Thyroid gland (tissue), 4 donors: ENCODE measurements at regions not wholly inside any gene's neighbourhood (a gene's known extent, or its start where the extent isn't known, plus 50 kb on each side); places are given as distances from the start of the nearest gene placed in this dataset.
"Not testable (repeated sequence)": the region's sequence is repeated elsewhere in the genome, so short reads cannot be mapped to it uniquely, and the experiment has no call there.

Source experiments
- DNase-seq, 2 donors: peaks; one replicate each; pipeline ENCODE4 v3.0.0-alpha.2; 2019
- H3K27ac ChIP-seq, 3 donors: fragments of 200-600 bp; sonication (generic); 1 replicate in 2 of 3; 2 replicates in 1 of 3; pipeline ENCODE4 v1.5.1; 2016 to 2019; ENCODE audit warnings: mild to moderate bottlenecking in 1 of 3, moderate library complexity in 1 of 3
- H3K27me3 ChIP-seq: fragments of 200-600 bp; sonication (generic); one replicate; pipeline ENCODE4 v1.5.1; 2019
- H3K36me3 ChIP-seq, 2 donors: fragments of 200-600 bp; sonication (generic); one replicate each; pipeline ENCODE4 v1.5.1; 2016 to 2019
- H3K4me1 ChIP-seq, 2 donors: fragments of 200-600 bp; sonication (generic); one replicate each; pipeline ENCODE4 v1.5.1; 2017 to 2019
- H3K4me3 ChIP-seq, 3 donors: fragments of 200-600 bp; sonication (generic); replicated peaks in 1 of 3; 1 replicate in 2 of 3; 2 replicates in 1 of 3; pipeline ENCODE4 v1.5.1; 2016; ENCODE audit warnings: mild to moderate bottlenecking in 1 of 3
- H3K9me3 ChIP-seq: fragments of 200-600 bp; sonication (generic); one replicate; pipeline ENCODE4 v1.5.1; 2017
- CTCF ChIP-seq, 6 experiments: fragments of 200-600 bp in 3 of 6; fragments of 450-650 bp in 3 of 6; sonication (generic) in 3 of 6; IDR thresholded peaks; one replicate each; pipeline ENCODE4 v1.5.1; 2016 to 2019; ENCODE audit warnings: antibody characterized with exemption in 6 of 6, mild to moderate bottlenecking in 2 of 6, inconsistent platforms in 1 of 6, moderate library complexity in 1 of 6
- POLR2A ChIP-seq, 2 donors: fragments of 450-650 bp; IDR thresholded peaks; one replicate each; pipeline ENCODE4 v1.6.1; 2017; ENCODE audit warnings: antibody characterized with exemption in 2 of 2, mild to moderate bottlenecking in 2 of 2, moderate library complexity in 1 of 2
- WGBS, 2 donors: methylation state at CpG; one replicate each; pipeline ENCODE4 v1.1.5; 2017; 5-methylcytosine and 5-hydroxymethylcytosine counted together
- intact Hi-C: fragments of 100-400 bp; cut with DNase I; formaldehyde crosslinking; loops from one replicate; pipeline ENCODE4 v1.15.1; 2023

DNA sequence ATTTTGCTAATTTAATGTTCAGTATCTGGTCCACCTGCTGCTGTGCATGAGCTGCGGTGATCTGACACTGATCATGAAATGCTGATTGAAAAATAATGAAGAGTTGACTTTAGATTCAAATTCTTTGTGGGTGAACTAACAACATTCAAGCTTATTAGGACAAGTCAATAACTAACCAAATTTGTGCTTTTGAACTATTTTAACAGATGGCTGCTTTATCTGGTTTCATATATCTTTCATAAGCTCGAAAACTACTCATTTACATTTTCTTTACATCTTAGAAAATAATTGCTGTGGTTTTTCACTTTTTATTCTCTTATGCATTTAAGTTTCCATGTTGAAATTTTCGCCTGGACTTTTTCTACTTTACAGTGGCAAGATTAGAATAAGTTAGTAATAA lies 274.8 kb upstream of the CCNG1 start:
- no peak for TF ChIP-seq POLR2A (IDR thresholded peaks at IDR 0.05)
- TF ChIP-seq CTCF (IDR thresholded peaks at IDR 0.05), result no peak
- intact Hi-C loops, result no loop called here
- no peak overlapping the region for H3K27ac ChIP-seq
- no peaks in the 10 kb centered on the region for H3K4me1 ChIP-seq
- no peak for DNase-seq
- H3K9me3 ChIP-seq, result no peaks in the 10 kb centered on the region
- H3K4me3 ChIP-seq, result no peak overlapping the region
- no peaks in the 10 kb centered on the region for H3K27me3 ChIP-seq
- H3K36me3 ChIP-seq, result no peaks in the 10 kb centered on the region
- WGBS, 2 donors, result 71 to 73% methylated on average over 3 of the region's 3 CpGs

- H3K9me3 ChIP-seq, result no peaks in the 10 kb centered on the region
- no peaks in the 10 kb centered on the region for H3K36me3 ChIP-seq
- 77 to 82% methylated on average over 2 of the region's 2 CpGs for WGBS, 2 donors
- H3K4me1 ChIP-seq, result no peaks in the 10 kb centered on the region
- no peaks in the 10 kb centered on the region for H3K27me3 ChIP-seq
- no peak for TF ChIP-seq CTCF (IDR thresholded peaks at IDR 0.05)
- no peak for TF ChIP-seq POLR2A (IDR thresholded peaks at IDR 0.05)
- intact Hi-C loops, result no loop called here
- no peak for DNase-seq
- no peak overlapping the region for H3K27ac ChIP-seq
- no peak overlapping the region for H3K4me3 ChIP-seq
Measured at GRCh38 chr5:163163858-163164257, 273.5 kb upstream of the CCNG1 start.

GRCh38 chr5:163165277-163165676 lies 272.1 kb upstream of the CCNG1 start:
- Histone ChIP-seq H3K4me3 (no peak overlapping the region), H3K27me3 (no peaks in the 10 kb centered on the region), H3K9me3 (no peaks in the 10 kb centered on the region), H3K36me3 (no peaks in the 10 kb centered on the region), H3K27ac (no peak overlapping the region), H3K4me1 (no peaks in the 10 kb centered on the region)
- DNase-seq, result no peak
- TF ChIP-seq CTCF (IDR thresholded peaks at IDR 0.05) (no peak), POLR2A (IDR thresholded peaks at IDR 0.05) (no peak)
- 92 to 93% methylated on average over 8 to 10 of the region's 10 CpGs for WGBS, 2 donors
- intact Hi-C loops, result no loop called here

- WGBS, 2 donors, result 78 to 89% methylated on average over 3 of the region's 3 CpGs
- intact Hi-C loops, H3K4me1 ChIP-seq, H3K4me3 ChIP-seq, H3K9me3 ChIP-seq, H3K27ac ChIP-seq, H3K27me3 ChIP-seq, H3K36me3 ChIP-seq, DNase-seq: not testable (repeated sequence)
Measured at GRCh38 chr5:163170161-163170560, 267.2 kb upstream of the CCNG1 start.

DNA sequence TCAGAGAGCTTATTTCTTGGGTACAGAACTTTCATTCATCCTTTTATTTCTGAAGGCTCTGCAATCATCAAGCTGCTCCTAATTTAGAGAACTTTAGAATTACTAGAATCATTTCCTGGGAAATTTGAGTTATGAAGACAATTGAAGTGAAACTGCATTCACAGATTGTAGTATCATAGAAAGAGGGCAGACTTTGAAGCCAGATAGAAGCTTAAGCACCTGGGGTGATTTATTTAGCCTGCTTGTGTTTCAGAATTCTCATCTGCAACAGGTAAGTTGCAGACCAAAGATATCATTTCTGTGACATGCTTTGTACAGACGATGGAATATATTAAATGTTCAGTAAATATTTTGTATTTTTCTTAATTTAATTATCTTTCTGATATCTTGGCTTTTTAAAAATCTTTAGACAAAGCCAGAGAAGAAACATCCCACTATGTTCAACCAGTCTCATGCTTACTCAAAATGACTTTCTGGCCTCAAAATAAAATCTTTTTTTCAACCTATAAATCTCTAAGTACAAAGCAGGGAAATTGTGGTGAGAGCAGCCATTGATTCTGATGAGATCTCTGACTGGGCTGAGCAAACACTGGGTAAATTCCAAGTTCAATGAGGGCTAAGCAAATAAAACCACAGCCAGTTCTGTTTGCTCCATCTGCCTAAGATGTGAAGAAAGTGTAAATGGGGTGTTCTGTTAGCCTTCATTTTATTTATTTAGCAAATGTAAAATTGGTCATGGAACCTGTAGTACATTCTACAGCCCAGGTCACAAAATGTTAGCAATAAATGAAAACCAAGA lies 264.7 kb upstream of the CCNG1 start:
- H3K27ac ChIP-seq, result no peak overlapping the region
- 65 to 72% methylated on average over 1 of the region's 1 CpG for WGBS, 2 donors
- no peaks in the 10 kb centered on the region for H3K4me1 ChIP-seq
- TF ChIP-seq POLR2A (IDR thresholded peaks at IDR 0.05) (no peak), CTCF (IDR thresholded peaks at IDR 0.05) (no peak)
- DNase-seq, result no peak
- H3K9me3 ChIP-seq, result no peaks in the 10 kb centered on the region
- H3K36me3 ChIP-seq, result no peaks in the 10 kb centered on the region
- no peak overlapping the region for H3K4me3 ChIP-seq
- intact Hi-C loops, result no loop called here
- no peaks in the 10 kb centered on the region for H3K27me3 ChIP-seq
